DOHH2 (cell line): ENCODE measurements at regions not wholly inside any gene's neighbourhood (a gene's known extent, or its start where the extent isn't known, plus 50 kb on each side); places are given as distances from the start of the nearest gene placed in this dataset.

Experiments
- H3F3A ChIP-seq: fragments of 200-600 bp; sonication (generic), shearing (Covaris generic); 2 replicates; pipeline ENCODE4 v1.6.0; 2016; ENCODE audit warnings: antibody characterized with exemption, mild to moderate bottlenecking; ENCODE audit not compliant: control insufficient read depth, insufficient read depth
- H3K27ac ChIP-seq: fragments of 200-600 bp; sonication (generic); 2 replicates; pipeline ENCODE4 v1.5.1; 2014; ENCODE audit warnings: low read depth, mild to moderate bottlenecking, low read length, moderate library complexity
- H3K27me3 ChIP-seq: fragments of 200-600 bp; sonication (generic); 2 replicates; pipeline ENCODE4 v1.6.1; 2014; ENCODE audit warnings: mild to moderate bottlenecking, low read length, mixed read lengths; ENCODE audit not compliant: control insufficient read depth
- H3K36me3 ChIP-seq: fragments of 200-600 bp; sonication (generic); 2 replicates; pipeline ENCODE4 v1.6.1; 2014; ENCODE audit warnings: mild to moderate bottlenecking, low read length, moderate library complexity, mixed read lengths; ENCODE audit not compliant: control insufficient read depth
- H3K4me1 ChIP-seq: fragments of 200-600 bp; sonication (generic); 2 replicates; pipeline ENCODE4 v1.6.1; 2014; ENCODE audit warnings: mild to moderate bottlenecking, low read length, mixed read lengths; ENCODE audit not compliant: control insufficient read depth
- H3K4me2 ChIP-seq: fragments of 200-600 bp; sonication (generic); 2 replicates; pipeline ENCODE4 v1.6.0; 2014; ENCODE audit warnings: mild to moderate bottlenecking, low read length, moderate library complexity
- H3K4me3 ChIP-seq: fragments of 200-600 bp; sonication (generic); 2 replicates; pipeline ENCODE4 v1.5.1; 2014; ENCODE audit warnings: mild to moderate bottlenecking, low read length, mixed read lengths
- H3K79me2 ChIP-seq: fragments of 200-600 bp; sonication (generic); 2 replicates; pipeline ENCODE4 v1.6.1; 2014; ENCODE audit warnings: mild to moderate bottlenecking, low read length, mixed read lengths; ENCODE audit not compliant: control insufficient read depth
- H3K9me2 ChIP-seq: fragments of 200-600 bp; sonication (generic); replicated peaks from 2 replicates; pipeline ENCODE4 v1.6.1; 2014; ENCODE audit warnings: mild to moderate bottlenecking, low read length, mixed read lengths; ENCODE audit not compliant: control insufficient read depth
- H3K9me3 ChIP-seq: fragments of 200-600 bp; sonication (generic); 2 replicates; pipeline ENCODE4 v1.6.1; 2014; ENCODE audit warnings: antibody characterized with exemption, low read length, mixed read lengths; ENCODE audit not compliant: control insufficient read depth, insufficient read depth
- H4K20me1 ChIP-seq: fragments of 200-600 bp; sonication (generic); 2 replicates; pipeline ENCODE4 v1.6.0; 2014; ENCODE audit warnings: low read depth, mild to moderate bottlenecking, antibody characterized with exemption, low read length, moderate library complexity; ENCODE audit not compliant: control insufficient read depth, insufficient read depth
- CTCF ChIP-seq: fragments of 200-600 bp; sonication (generic); IDR thresholded peaks from one replicate; pipeline ENCODE4 v1.5.1; 2014; ENCODE audit warnings: antibody characterized with exemption, mild to moderate bottlenecking, low read depth, low read length; ENCODE audit not compliant: poor library complexity, severe bottlenecking
- EZH2phosphoT487 ChIP-seq: fragments of 200-600 bp; sonication (generic); IDR thresholded peaks from 2 replicates; pipeline ENCODE4 v1.6.1; 2017; ENCODE audit warnings: borderline replicate concordance, mild to moderate bottlenecking, antibody characterized with exemption, low read length, moderate library complexity, mixed read lengths

GRCh38 chr16:86810062-86810461, 231.7 kb downstream of the FOXL1 start:
- H3K27ac ChIP-seq: no peak overlapping the region
- no peak overlapping the region for H3K4me3 ChIP-seq
- H3K9me3 ChIP-seq: no peaks in the 10 kb centered on the region
- H3K4me1 ChIP-seq: no peaks in the 10 kb centered on the region
- peaks cover 3% of the 10 kb centered on the region; the same call in 1 of the 2 replicates for H3K27me3 ChIP-seq
- H3K4me2 ChIP-seq: no peak overlapping the region
- H3K79me2 ChIP-seq: no peaks in the 10 kb centered on the region
- TF ChIP-seq EZH2phosphoT487 (no peak), CTCF (no peak)
- H3F3A ChIP-seq: no peaks in the 10 kb centered on the region
- H3K9me2 ChIP-seq: no peaks in the 10 kb centered on the region
- H4K20me1 ChIP-seq: no peaks in the 10 kb centered on the region
- H3K36me3 ChIP-seq: no peaks in the 10 kb centered on the region

- Histone ChIP-seq H3K79me2 (no peaks in the 10 kb centered on the region), H3K27ac (no peak overlapping the region), H3K4me1 (no peaks in the 10 kb centered on the region), H3K36me3 (no peaks in the 10 kb centered on the region), H3K27me3 (peaks cover 3% of the 10 kb centered on the region; the same call in 1 of the 2 replicates), H3K4me2 (no peak overlapping the region), H3K9me2 (no peaks in the 10 kb centered on the region), H3K4me3 (no peak overlapping the region), H3F3A (no peaks in the 10 kb centered on the region), H4K20me1 (no peaks in the 10 kb centered on the region), H3K9me3 (no peaks in the 10 kb centered on the region)
- TF ChIP-seq CTCF: no peak
- no peak for TF ChIP-seq EZH2phosphoT487
Measured at GRCh38 chr16:86812363-86812970, 234.1 kb downstream of the FOXL1 start.

- H3K9me2 ChIP-seq: no peaks in the 10 kb centered on the region
- no peaks in the 10 kb centered on the region for H4K20me1 ChIP-seq
- H3K9me3 ChIP-seq: no peaks in the 10 kb centered on the region
- H3K79me2 ChIP-seq: no peaks in the 10 kb centered on the region
- TF ChIP-seq CTCF (no peak), EZH2phosphoT487 (no peak)
- no peak overlapping the region for H3K4me2 ChIP-seq
- no peaks in the 10 kb centered on the region for H3F3A ChIP-seq
- no peaks in the 10 kb centered on the region for H3K36me3 ChIP-seq
- peaks cover 5% of the 10 kb centered on the region; the same call in 1 of the 2 replicates for H3K27me3 ChIP-seq
- H3K4me1 ChIP-seq: no peaks in the 10 kb centered on the region
- no peak overlapping the region for H3K27ac ChIP-seq
- H3K4me3 ChIP-seq: no peak overlapping the region
Measured at GRCh38 chr16:86814256-86814655, 235.9 kb downstream of the FOXL1 start.
